GM12864 (cell line): ENCODE measurements at regions not wholly inside any gene's neighbourhood (a gene's known extent, or its start where the extent isn't known, plus 50 kb on each side); places are given as distances from the start of the nearest gene placed in this dataset.

Experiments
- DNase-seq: peaks from one replicate; pipeline ENCODE4 v3.0.0-alpha.2; 2011; ENCODE audit warnings: low read depth
- H3K4me3 ChIP-seq: 2 replicates; pipeline ENCODE4 v1.5.1; 2011; ENCODE audit warnings: mild to moderate bottlenecking, low read depth, low read length, control low read depth
- TF ChIP-seq, protein P1 (sequence below): IDR thresholded peaks from 2 replicates; pipeline ENCODE4 v1.5.1; 2011; ENCODE audit warnings: low read depth, mild to moderate bottlenecking, moderate library complexity, low read length, control low read depth, inconsistent platforms; ENCODE audit errors: missing control alignments

DNA sequence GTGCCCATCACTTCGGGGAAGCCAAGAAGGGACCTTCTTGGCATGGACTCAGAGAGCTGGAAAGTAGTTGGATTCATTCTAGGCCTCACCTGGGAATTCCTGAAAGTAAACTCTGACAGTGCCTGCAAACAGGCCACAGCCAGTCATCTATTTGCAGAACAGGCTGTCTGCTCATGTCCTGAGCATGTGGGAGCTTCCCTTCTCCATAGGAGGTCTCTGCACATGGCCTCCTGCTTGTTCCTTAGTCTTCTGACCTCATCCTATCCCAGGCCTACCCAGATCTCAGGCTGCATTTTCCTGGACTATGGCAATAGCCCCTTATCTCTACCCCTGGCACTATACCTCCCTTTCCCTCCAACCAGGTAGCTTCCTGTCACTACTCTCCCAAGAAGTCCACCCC is 67.2 kb upstream of the FSTL4 start:
- no peak for DNase-seq
- TF ChIP-seq, protein P1, sequence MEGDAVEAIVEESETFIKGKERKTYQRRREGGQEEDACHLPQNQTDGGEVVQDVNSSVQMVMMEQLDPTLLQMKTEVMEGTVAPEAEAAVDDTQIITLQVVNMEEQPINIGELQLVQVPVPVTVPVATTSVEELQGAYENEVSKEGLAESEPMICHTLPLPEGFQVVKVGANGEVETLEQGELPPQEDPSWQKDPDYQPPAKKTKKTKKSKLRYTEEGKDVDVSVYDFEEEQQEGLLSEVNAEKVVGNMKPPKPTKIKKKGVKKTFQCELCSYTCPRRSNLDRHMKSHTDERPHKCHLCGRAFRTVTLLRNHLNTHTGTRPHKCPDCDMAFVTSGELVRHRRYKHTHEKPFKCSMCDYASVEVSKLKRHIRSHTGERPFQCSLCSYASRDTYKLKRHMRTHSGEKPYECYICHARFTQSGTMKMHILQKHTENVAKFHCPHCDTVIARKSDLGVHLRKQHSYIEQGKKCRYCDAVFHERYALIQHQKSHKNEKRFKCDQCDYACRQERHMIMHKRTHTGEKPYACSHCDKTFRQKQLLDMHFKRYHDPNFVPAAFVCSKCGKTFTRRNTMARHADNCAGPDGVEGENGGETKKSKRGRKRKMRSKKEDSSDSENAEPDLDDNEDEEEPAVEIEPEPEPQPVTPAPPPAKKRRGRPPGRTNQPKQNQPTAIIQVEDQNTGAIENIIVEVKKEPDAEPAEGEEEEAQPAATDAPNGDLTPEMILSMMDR = no peak
- H3K4me3 ChIP-seq = no peak overlapping the region

DNA sequence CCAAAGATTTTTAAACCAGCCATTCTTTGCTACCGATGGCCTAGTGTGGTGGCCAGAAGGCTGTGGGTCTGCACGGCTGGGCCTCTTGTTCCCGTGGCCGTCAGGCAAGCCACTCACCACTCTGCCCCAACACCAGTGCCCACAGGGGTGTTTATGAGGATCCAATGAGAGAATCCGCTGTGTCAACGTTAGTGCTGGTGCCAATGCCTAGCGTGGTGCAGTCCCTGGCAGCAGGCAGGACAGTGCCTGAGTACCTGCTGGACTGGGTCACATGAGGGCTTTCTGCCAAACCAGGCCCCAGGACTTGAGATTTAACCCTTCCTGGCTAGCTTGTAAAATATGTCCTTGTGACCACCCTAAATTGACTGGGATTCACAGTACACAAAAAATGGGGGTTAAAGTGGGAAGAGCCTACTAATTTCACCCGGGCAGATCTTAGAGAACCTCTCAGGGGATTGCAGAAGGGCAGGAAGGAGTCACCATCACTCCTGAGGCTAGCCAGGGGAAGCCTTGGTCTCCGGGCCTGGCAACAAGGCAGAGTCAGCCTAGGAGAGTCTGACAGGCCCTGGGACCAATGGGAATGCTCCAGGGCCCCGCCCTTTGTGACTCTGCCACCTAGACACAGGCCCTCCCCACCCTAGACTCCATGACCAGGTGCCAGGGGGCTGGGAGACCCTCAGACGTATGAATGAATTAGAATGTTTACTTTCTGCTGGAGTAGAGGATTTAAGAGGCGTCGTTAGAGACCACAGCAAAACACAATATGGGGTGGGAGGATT is 63.2 kb upstream of the FSTL4 start:
- TF ChIP-seq, protein P1 = no peak
- no peak for DNase-seq
- H3K4me3 ChIP-seq = no peak overlapping the region

DNA sequence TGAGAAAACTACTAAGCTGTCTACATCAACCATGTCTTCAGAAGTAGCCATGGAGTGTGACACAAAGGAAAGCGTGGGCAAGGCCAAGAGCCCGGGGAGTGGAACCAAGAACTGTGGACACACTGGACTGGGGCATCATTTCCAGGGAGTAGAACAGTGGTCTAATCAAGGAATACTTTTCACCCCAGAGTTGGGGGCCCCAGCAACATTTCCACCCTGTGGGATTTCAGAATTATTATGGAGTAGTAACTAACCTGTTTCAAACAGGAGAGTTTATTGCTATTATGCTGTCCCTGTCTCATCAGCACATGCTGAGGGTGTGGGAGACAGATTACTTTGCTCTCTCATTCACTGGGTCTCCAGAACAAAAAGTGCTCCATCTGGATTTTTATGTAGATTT is 58.0 kb upstream of the FSTL4 start:
- H3K4me3 ChIP-seq = no peak overlapping the region
- TF ChIP-seq, protein P1 = no peak
- no peak for DNase-seq

DNA sequence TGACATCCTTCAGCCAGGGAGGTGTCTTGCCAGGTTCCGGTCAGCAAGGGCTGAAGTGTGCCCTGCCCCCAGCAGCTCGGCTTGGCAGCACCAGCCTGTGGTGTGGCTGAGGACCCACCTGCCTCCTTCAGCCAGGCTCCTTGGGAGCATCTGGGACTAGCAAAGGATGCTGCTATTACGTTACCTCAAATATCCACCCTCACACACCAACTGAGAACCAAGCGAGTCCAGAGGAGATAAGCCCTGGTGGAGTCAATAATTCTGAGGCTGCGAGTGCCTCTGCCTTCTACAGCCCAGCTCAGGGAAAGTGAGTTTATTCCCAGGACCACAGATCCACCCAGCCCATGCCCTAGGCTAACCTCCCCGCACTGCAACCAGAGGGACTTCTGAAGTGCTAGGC is 57.1 kb upstream of the FSTL4 start:
- TF ChIP-seq, protein P1 = no peak
- no peak for DNase-seq
- no peak overlapping the region for H3K4me3 ChIP-seq

DNA sequence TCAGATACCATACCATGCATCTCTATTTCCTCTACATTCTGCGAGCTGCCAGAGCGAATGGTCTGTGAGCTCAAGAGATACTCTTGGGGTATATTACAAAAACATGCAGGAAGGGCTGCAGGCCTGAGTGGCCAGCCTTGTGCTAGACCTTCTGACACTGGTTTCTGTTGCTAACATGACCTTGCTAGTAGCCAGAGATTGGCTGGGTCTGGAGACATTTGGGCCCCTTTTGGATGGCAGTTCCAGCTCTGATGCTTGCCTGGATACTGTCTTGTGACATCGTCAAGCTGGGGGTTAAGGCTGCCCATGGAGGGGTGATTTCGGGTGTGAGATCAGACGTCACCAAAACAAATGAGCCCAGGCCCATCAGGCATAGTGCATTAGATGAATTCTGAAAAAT is 56.1 kb upstream of the FSTL4 start:
- TF ChIP-seq, protein P1 = no peak
- no peak overlapping the region for H3K4me3 ChIP-seq

DNA sequence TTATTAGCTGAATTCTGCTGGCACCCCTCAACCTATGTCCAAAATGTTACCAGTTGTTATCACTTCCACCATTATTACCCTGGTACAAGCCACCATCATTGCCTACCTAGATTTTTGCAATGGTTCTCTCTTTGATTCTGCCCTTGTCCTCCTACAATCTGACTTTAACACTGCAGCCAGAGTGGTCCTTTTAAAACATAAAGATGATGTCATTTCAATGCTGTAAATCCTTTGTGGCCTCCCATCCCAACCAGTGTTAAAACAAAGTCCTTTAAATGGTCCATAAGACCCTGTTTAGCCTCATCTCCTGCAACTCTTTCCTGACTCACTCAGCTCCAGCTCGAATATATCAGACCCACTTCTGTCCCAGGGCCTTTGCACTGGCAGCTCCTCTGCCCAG is 54.9 kb upstream of the FSTL4 start:
- no peak for DNase-seq
- TF ChIP-seq, protein P1 = no peak
- H3K4me3 ChIP-seq = no peak overlapping the region

More for the DNA sequence above, 56.1 kb upstream of the FSTL4 start:
- DNase-seq = no peak

DNA sequence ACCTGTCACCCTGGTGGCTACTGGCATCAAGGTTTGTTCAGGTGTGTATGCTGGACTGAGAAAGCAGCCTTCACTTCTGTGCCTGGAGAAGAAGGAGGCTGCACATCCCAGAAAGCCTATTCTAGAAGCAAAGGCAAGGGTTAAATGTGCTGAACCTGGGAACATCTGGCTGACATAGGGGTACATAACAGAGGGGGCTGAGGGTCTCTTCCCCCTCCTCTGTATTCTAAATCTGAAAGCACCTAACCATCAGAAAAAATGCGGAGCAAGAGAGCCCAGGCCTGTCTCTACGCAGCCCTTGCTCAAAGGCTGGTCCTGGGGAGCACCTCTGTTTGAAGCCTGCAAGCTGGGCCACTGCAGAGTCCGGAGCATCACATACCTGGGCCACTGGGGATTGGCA is 53.2 kb upstream of the FSTL4 start:
- TF ChIP-seq, protein P1 = no peak
- H3K4me3 ChIP-seq = no peak overlapping the region
- no peak for DNase-seq
